ENCODE measurements at regions not wholly inside any gene's neighbourhood (a gene's known extent, or its start where the extent isn't known, plus 50 kb on each side); places are given as distances from the start of the nearest gene placed in this dataset.

- H3K4me2 ChIP-seq (ENCODE audit: low read depth, low read length): peak overlapping the region; percentile 83
- peak; percentile 99 for ATAC-seq
- H4K20me1 ChIP-seq (ENCODE audit: insufficient read depth, low read length): no peaks in the 10 kb centered on the region
- POLR2A ChIA-PET: interaction anchor here (1.3 kb wide), 1 partner anchor 131 kb away, joined by 4 read pairs; no protein-coding TSS in a partner anchor
- no TSS peak for BruUV-seq (replicated peaks)
- CTCF ChIA-PET (ENCODE audit: low intra/inter-chr PET ratio, low total read pairs): interaction anchor here (1.4 to 2.2 kb wide), 3 partner anchors 308 to 941 kb away, joined by 4 to 15 read pairs (median 7); no protein-coding TSS in a partner anchor
- no peak overlapping the region for H3K27ac ChIP-seq (ENCODE audit: extremely low read length, insufficient read depth, low read length)
- no peak overlapping the region for H3K9ac ChIP-seq (ENCODE audit: insufficient read depth, low read depth, low read length)
- DNase-seq (ENCODE audit: low spot score): peak; percentile 78
- H3K27me3 ChIP-seq (ENCODE audit: control insufficient read depth in 1 of 2, insufficient read depth in 2 of 2, low read length in 2 of 2): no peaks in the 10 kb centered on the region; a peak in 1 of 5 replicates
- H3K9me3 ChIP-seq (ENCODE audit: low read length): no peaks in the 10 kb centered on the region
- H2AFZ ChIP-seq (ENCODE audit: low read length): peak overlapping the region; percentile 67
- H3K4me1 ChIP-seq (ENCODE audit: insufficient read depth, low read length): peaks cover 26% of the 10 kb centered on the region
- FAIRE-seq: peak; percentile 97
- intact Hi-C loops (cut with micrococcal nuclease; ENCODE audit: unreplicated experiment) (loop anchor here (1.0 to 10.0 kb wide), 4 partner anchors 308 to 941 kb away; no protein-coding TSS in a partner anchor), in situ Hi-C loops (cut with HindIII; ENCODE audit: extremely low pct_ligation_motif_present, low pct_unique_long_range_greater_than_20kb) (loop anchor here (25.0 kb wide), 1 partner anchor 932 kb away; no protein-coding TSS in a partner anchor)
- 4% methylated on average over 5 of the region's 6 CpGs for WGBS (ENCODE audit: low lambda C conversion rate)
- H3K4me3 ChIP-seq (replicated peaks in 1 of 3; ENCODE audit: insufficient read depth in 1 of 3, low read depth in 2 of 3, low read length in 3 of 3): peak overlapping the region in 2 of 3 experiments; percentile 29 to 42; a peak in 4 of 6 replicates
- H3K79me2 ChIP-seq (ENCODE audit: insufficient read depth, low read length): no peaks in the 10 kb centered on the region
- no peaks in the 10 kb centered on the region for H3K36me3 ChIP-seq (replicated peaks in 1 of 2; ENCODE audit: control insufficient read depth in 1 of 2, insufficient read depth in 2 of 2, low read length in 2 of 2)
- TF ChIP-seq IKZF4 (CRISPR knock-in tag; IDR thresholded peaks at IDR 0.05; ENCODE audit: borderline replicate concordance, low read depth, not compliant biosample characterization): no peak
- TF ChIP-seq ZNF337 (CRISPR knock-in tag; IDR thresholded peaks at IDR 0.05; ENCODE audit: borderline replicate concordance, low read depth): no peak
- TF ChIP-seq KDM3A (CRISPR knock-in tag; IDR thresholded peaks at IDR 0.05; ENCODE audit: low read depth): peak; percentile 48; the same call in 1 of the 2 replicates
- TF ChIP-seq ZNF598 (CRISPR knock-in tag; IDR thresholded peaks at IDR 0.05; ENCODE audit: borderline replicate concordance): 0 out of 2 replicates have a peak, but pooled peaks have one; percentile 59
- peak; percentile 51 for TF ChIP-seq ZFX (CRISPR knock-in tag; IDR thresholded peaks at IDR 0.05; ENCODE audit: low read depth)
- TF ChIP-seq PHF20 (CRISPR knock-in tag; IDR thresholded peaks at IDR 0.05): no peak
- TF ChIP-seq HMG20A (CRISPR knock-in tag; IDR thresholded peaks at IDR 0.05; ENCODE audit: borderline replicate concordance): no peak
- TF ChIP-seq DR1 (CRISPR knock-in tag; IDR thresholded peaks at IDR 0.05): no peak
- 0 out of 2 replicates have a peak, but pooled peaks have one; percentile 70 for TF ChIP-seq ZBTB25 (CRISPR knock-in tag; IDR thresholded peaks at IDR 0.05)
- TF ChIP-seq KLF6 (CRISPR knock-in tag; IDR thresholded peaks at IDR 0.05): 0 out of 2 replicates have a peak, but pooled peaks have one; percentile 48
- TF ChIP-seq ARNT (IDR thresholded peaks at IDR 0.05): no peak
- no peak for TF ChIP-seq FUBP1 (CRISPR knock-in tag; IDR thresholded peaks at IDR 0.05; ENCODE audit: borderline replicate concordance)
- TF ChIP-seq ATF3 (CRISPR knock-in tag; IDR thresholded peaks at IDR 0.05): 0 out of 2 replicates have a peak, but pooled peaks have one; percentile 14
- TF ChIP-seq AGO2 (optimal IDR thresholded peaks at IDR 0.05; ENCODE audit: low read depth, low read length): no peak
- TF ChIP-seq SRSF9 (IDR thresholded peaks at IDR 0.05; ENCODE audit: borderline replicate concordance, insufficient read depth, low read depth, low read length, poor library complexity, severe bottlenecking): no peak
- TF ChIP-seq RELA (CRISPR knock-in tag; IDR thresholded peaks at IDR 0.05): no peak
- TF ChIP-seq TARDBP (CRISPR knock-in tag; IDR thresholded peaks at IDR 0.05): peak; percentile 44; the same call in 1 of the 2 replicates
- 0 out of 2 replicates have a peak, but pooled peaks have one; percentile 45 for TF ChIP-seq MIXL1 (CRISPR knock-in tag; IDR thresholded peaks at IDR 0.05)
- TF ChIP-seq ATF4 (CRISPR knock-in tag; IDR thresholded peaks at IDR 0.05): no peak
- peak; percentile 96 for TF ChIP-seq SMC3 (IDR thresholded peaks at IDR 0.05; ENCODE audit: low read length)
- 0 out of 2 replicates have a peak, but pooled peaks have one; percentile 17 for TF ChIP-seq ZNF644 (CRISPR knock-in tag; IDR thresholded peaks at IDR 0.05; ENCODE audit: low read depth)
- TF ChIP-seq MIER3 (CRISPR knock-in tag; IDR thresholded peaks at IDR 0.05; ENCODE audit: borderline replicate concordance): no peak
Measured at GRCh38 chr6:87929843-87930288, 117.8 kb upstream of the SPACA1 start.
